Gastroesophageal sphincter (tissue), 4 donors: ENCODE measurements at regions not wholly inside any gene's neighbourhood (a gene's known extent, or its start where the extent isn't known, plus 50 kb on each side); places are given as distances from the start of the nearest gene placed in this dataset.
A peak's percentile ranks its signal among the peaks of the same experiment; 100 is the strongest.

Experiments
- ATAC-seq: fragments of 150-250 bp; one replicate; pipeline ENCODE4 v1.9.1; 2016; ENCODE audit warnings: mild to moderate bottlenecking, moderate library complexity
- H3K27ac ChIP-seq, 4 donors: fragments of 200-600 bp; sonication (generic) in 3 of 4; 1 replicate in 3 of 4; 2 replicates in 1 of 4; pipeline ENCODE4 v1.5.1; 2016 to 2019
- H3K27me3 ChIP-seq: fragments of 200-600 bp; sonication (generic); one replicate; pipeline ENCODE4 v1.5.1; 2019
- H3K36me3 ChIP-seq, 2 donors: fragments of 200-600 bp; sonication (generic); one replicate each; pipeline ENCODE4 v1.5.1; 2019; ENCODE audit warnings: control low read depth in 1 of 2
- H3K4me1 ChIP-seq, 3 donors: fragments of 200-600 bp; sonication (generic); 1 replicate in 2 of 3; 2 replicates in 1 of 3; pipeline ENCODE4 v1.5.1; 2016 to 2019; ENCODE audit warnings: control low read depth in 2 of 3
- H3K4me3 ChIP-seq, 2 donors: fragments of 200-600 bp; sonication (generic); one replicate each; pipeline ENCODE4 v1.5.1; 2019; ENCODE audit warnings: mild to moderate bottlenecking in 1 of 2, moderate library complexity in 1 of 2
- H3K9me3 ChIP-seq, 3 donors: fragments of 200-600 bp; sonication (generic); one replicate each; pipeline ENCODE4 v1.5.1; 2017 to 2019; ENCODE audit warnings: control low read depth in 2 of 3
- EP300 ChIP-seq: sonication (generic); formaldehyde crosslinking; IDR thresholded peaks from one replicate; pipeline ENCODE4 v1.6.1; 2017; ENCODE audit warnings: antibody characterized with exemption, mild to moderate bottlenecking
- POLR2A ChIP-seq, 2 donors: fragments of 450-650 bp; IDR thresholded peaks; one replicate each; pipeline ENCODE4 v1.6.1; 2017; ENCODE audit warnings: antibody characterized with exemption in 2 of 2, mild to moderate bottlenecking in 2 of 2, moderate library complexity in 1 of 2
- POLR2AphosphoS5 ChIP-seq: sonication (generic); formaldehyde crosslinking; IDR thresholded peaks from one replicate; pipeline ENCODE4 v1.6.1; 2017; ENCODE audit warnings: antibody characterized with exemption
- WGBS, 2 donors: methylation state at CpG; one replicate each; pipeline ENCODE4 v1.1.5; 2018; ENCODE audit warnings: low coverage in 1 of 2; 5-methylcytosine and 5-hydroxymethylcytosine counted together
- TF ChIP-seq, protein P1 (sequence below), 4 experiments: fragments of 200-600 bp in 2 of 4; fragments of 450-650 bp in 2 of 4; sonication (generic) in 1 of 4; IDR thresholded peaks; one replicate each; pipeline ENCODE4 v1.5.1; 2017 to 2019; ENCODE audit warnings: antibody characterized with exemption in 4 of 4, mild to moderate bottlenecking in 2 of 4, moderate library complexity in 2 of 4

DNA sequence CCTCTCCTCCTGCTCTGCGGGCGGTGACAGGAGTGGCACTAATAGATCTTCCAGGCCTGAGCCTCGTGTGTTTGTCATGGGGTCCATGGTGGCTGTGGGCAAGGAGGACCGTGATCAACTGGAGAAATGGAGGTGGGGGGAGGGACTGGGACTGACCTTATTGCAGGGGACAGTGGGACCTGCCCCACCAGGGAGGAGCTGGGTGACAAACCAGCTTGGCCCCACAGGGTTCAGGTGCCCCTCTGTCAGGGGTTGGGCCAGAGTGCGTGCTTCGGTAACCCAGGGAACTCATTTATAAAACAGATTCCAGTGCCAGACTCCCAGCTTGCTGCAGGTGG, 366.5 kb downstream of the BCOR start:
- H3K27me3 ChIP-seq, result no peaks in the 10 kb centered on the region
- WGBS, 2 donors, result 40% methylated on average over 3 of the region's 6 CpGs; no CpG with 5 or more reads in 1 of the 2 donors
- H3K36me3 ChIP-seq, result no peaks in the 10 kb centered on the region
- no peaks in the 10 kb centered on the region for H3K9me3 ChIP-seq
- no peak overlapping the region for H3K4me3 ChIP-seq
- TF ChIP-seq, protein P1, sequence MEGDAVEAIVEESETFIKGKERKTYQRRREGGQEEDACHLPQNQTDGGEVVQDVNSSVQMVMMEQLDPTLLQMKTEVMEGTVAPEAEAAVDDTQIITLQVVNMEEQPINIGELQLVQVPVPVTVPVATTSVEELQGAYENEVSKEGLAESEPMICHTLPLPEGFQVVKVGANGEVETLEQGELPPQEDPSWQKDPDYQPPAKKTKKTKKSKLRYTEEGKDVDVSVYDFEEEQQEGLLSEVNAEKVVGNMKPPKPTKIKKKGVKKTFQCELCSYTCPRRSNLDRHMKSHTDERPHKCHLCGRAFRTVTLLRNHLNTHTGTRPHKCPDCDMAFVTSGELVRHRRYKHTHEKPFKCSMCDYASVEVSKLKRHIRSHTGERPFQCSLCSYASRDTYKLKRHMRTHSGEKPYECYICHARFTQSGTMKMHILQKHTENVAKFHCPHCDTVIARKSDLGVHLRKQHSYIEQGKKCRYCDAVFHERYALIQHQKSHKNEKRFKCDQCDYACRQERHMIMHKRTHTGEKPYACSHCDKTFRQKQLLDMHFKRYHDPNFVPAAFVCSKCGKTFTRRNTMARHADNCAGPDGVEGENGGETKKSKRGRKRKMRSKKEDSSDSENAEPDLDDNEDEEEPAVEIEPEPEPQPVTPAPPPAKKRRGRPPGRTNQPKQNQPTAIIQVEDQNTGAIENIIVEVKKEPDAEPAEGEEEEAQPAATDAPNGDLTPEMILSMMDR (IDR thresholded peaks at IDR 0.05), result no peak
- TF ChIP-seq POLR2A (IDR thresholded peaks at IDR 0.05) (no peak), EP300 (no peak), POLR2AphosphoS5 (no peak)
- ATAC-seq, result no peak
- peaks cover 0 to 56% (median 13%) of the 10 kb centered on the region in 3 donors for H3K4me1 ChIP-seq
- peak overlapping the region in 3 of 4 donors; percentile 54 to 65 (median 57) for H3K27ac ChIP-seq

DNA sequence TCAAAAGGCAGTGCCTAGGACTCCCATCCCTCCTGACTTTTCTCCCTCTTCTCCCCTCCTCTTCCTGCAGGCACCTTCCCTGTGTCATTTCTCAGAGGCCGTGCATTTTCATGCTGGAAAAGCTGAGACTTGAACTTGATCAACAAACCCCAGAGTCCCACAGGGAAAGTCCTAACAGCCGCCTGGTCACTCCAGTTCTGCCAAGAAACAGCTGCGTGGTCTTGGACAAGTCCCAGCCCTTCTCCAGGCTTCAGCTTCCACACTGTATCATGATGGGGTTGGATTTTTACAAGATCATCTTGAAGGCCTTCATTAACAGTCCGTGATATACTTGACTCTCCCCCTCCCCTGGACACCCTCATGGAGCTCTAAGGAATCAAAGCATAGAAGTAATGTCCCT, 366.0 kb downstream of the BCOR start:
- WGBS, 2 donors, result 33% methylated on average over 1 of the region's 4 CpGs; no CpG with 5 or more reads in 1 of the 2 donors
- H3K27me3 ChIP-seq, result no peaks in the 10 kb centered on the region
- TF ChIP-seq EP300, result no peak
- TF ChIP-seq POLR2AphosphoS5, result no peak
- TF ChIP-seq POLR2A (IDR thresholded peaks at IDR 0.05), result no peak
- TF ChIP-seq, protein P1 (IDR thresholded peaks at IDR 0.05), result no peak
- no peak overlapping the region for H3K4me3 ChIP-seq
- no peaks in the 10 kb centered on the region for H3K9me3 ChIP-seq
- peaks cover 0 to 56% (median 13%) of the 10 kb centered on the region in 3 donors for H3K4me1 ChIP-seq
- no peaks in the 10 kb centered on the region for H3K36me3 ChIP-seq
- no peak for ATAC-seq
- peak overlapping the region in 3 of 4 donors; percentile 54 to 65 (median 57) for H3K27ac ChIP-seq

DNA sequence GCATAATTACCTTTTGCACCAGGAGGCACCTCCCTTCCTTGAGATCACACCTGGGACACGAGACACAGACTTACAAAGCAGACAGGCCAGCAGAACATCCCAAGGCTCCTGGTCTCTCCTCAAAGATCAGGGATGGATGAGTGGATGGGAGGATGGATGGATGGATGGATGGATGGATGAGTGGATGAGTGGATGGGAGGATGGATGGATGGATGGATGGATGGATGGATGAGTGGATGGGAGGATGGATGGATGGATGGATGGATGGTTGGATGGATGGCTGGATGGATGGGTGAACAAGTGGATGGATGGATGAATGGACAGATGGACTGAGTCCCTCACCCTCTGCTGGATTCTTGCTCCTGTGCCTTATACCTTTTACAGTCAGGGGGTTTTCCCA, 364.0 kb downstream of the BCOR start:
- Histone ChIP-seq H3K4me1 (peaks cover 0 to 40% (median 13%) of the 10 kb centered on the region in 3 donors), H3K36me3 (no peaks in the 10 kb centered on the region), H3K4me3 (no peak overlapping the region), H3K9me3 (no peaks in the 10 kb centered on the region), H3K27ac (no peak overlapping the region), H3K27me3 (no peaks in the 10 kb centered on the region)
- TF ChIP-seq POLR2AphosphoS5, result no peak
- WGBS, 2 donors, result no CpG with 5 or more reads among the region's 1 CpG
- no peak for ATAC-seq

DNA sequence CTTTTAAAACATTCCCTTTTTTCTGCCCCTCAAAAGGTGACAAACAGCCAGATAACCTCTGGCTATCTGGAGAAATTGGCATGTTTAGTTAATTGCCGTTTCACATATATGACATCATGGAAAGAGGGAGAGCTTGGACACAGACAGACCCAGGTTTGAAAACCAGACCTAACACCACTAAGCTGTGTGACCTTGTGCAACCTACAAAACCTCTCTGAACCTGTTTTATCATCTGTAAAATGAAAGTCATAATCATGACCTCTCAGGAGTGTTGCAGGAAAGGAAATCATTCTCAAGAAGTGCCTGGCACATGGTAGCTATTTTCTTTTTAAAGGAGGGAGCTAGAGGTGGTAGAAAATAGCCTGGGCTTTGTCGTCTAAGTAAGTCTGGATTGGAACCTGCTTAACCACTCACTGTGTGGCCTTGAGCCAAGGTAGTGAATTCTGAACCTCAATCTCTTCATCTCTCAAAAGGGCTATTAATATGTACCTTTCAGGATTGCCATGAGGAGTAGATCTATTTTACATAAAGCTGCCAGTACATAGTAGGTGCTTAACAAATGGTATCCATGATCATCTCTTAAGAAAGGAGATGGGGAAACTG, 363.5 kb downstream of the BCOR start:
- WGBS, 2 donors, result 46 to 100% methylated on average over 1 to 2 of the region's 2 CpGs
- no peaks in the 10 kb centered on the region for H3K27me3 ChIP-seq
- H3K27ac ChIP-seq, result no peak overlapping the region
- H3K4me3 ChIP-seq, result no peak overlapping the region
- no peaks in the 10 kb centered on the region for H3K9me3 ChIP-seq
- no peaks in the 10 kb centered on the region for H3K36me3 ChIP-seq
- TF ChIP-seq POLR2AphosphoS5, result no peak
- no peak for TF ChIP-seq EP300
- TF ChIP-seq, protein P1 (IDR thresholded peaks at IDR 0.05), result no peak
- TF ChIP-seq POLR2A (IDR thresholded peaks at IDR 0.05), result no peak
- ATAC-seq, result no peak
- peaks cover 0 to 40% (median 13%) of the 10 kb centered on the region in 3 donors for H3K4me1 ChIP-seq

DNA sequence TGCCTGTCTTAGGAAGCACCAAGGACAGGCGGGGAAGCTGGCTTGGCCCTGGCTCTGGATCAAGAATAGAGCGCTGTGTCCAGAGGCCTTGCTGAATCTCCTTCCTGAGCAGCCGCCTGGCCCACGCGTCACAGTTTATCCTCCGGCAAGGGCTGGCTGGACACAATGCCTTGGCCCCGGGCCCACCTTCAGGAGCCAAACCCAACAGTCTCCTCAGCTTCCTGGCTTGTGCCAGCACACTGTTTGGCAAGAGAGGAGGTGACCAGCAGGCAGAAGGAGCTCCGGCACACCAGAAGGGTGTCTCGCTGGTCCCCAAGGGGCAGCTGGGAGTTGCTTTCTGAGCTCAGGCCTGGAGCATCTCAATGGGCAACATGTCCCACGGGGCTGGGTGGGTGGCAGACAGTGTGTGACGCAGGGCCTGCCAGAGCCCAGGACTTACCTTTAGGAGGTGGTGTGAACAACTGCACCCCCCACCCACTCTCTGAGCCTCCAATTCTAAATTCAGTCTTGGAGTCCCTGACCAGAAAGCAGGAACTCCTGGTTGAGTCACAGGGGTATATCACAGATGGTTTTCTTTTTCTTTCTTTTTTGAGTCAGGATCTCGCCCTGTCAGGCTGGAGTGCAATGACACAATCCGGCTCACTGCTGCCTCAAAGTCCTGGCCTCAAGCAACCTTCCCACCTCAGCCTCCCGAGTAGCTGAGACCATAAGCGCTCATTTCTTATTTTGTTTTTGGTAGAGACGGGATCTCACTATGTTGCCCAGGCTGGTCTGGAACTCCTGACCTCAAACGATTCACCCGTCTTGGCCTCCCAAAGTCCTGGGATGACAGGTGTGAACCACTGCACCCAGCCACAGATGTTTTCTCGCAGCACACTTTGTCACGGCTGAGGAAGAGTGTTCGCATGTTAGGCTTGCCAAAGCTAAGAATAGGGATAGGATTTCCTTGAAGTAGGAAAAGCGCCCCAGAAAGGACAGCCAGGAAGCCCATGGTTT, 361.2 kb downstream of the BCOR start:
- WGBS, 2 donors, result 67% methylated on average over 6 of the region's 22 CpGs; no CpG with 5 or more reads in 1 of the 2 donors
- H3K4me1 ChIP-seq, result peaks cover 0 to 26% (median 7%) of the 10 kb centered on the region in 3 donors
- H3K27ac ChIP-seq, result peak overlapping the region in 3 of 4 donors; percentile 70 to 76 (median 71)
- no peaks in the 10 kb centered on the region for H3K27me3 ChIP-seq
- H3K4me3 ChIP-seq, result no peak overlapping the region
- ATAC-seq, result peak; percentile 95
- no peaks in the 10 kb centered on the region for H3K36me3 ChIP-seq
- peak; percentile 57 for TF ChIP-seq POLR2AphosphoS5
- no peak for TF ChIP-seq POLR2A (IDR thresholded peaks at IDR 0.05)
- TF ChIP-seq, protein P1 (IDR thresholded peaks at IDR 0.05), result peak in 1 of 4 experiments; percentile 16
- no peaks in the 10 kb centered on the region for H3K9me3 ChIP-seq
